Epithelial cell of esophagus (primary cell): ENCODE measurements at regions not wholly inside any gene's neighbourhood (a gene's known extent, or its start where the extent isn't known, plus 50 kb on each side); places are given as distances from the start of the nearest gene placed in this dataset.

Experiments
- DNase-seq: peaks from one replicate; pipeline ENCODE4 v3.0.0; 2010; ENCODE audit warnings: low read depth
- H3K4me3 ChIP-seq: 2 replicates; pipeline ENCODE4 v1.5.1; 2011; ENCODE audit warnings: mild to moderate bottlenecking, low read length, control low read depth
- CTCF ChIP-seq: IDR thresholded peaks from 2 replicates; pipeline ENCODE4 v1.5.1; 2011; ENCODE audit warnings: low read depth, mild to moderate bottlenecking, low read length, control low read depth, inconsistent platforms; ENCODE audit not compliant: insufficient read depth; ENCODE audit errors: missing control alignments

GRCh38 chr1:234973426-234974250 lies 155.0 kb downstream of the TOMM20 start:
- TF ChIP-seq CTCF, result no peak
- H3K4me3 ChIP-seq, result no peak overlapping the region
- no peak for DNase-seq

GRCh38 chr1:234972411-234973191 lies 156.0 kb downstream of the TOMM20 start:
- H3K4me3 ChIP-seq, result no peak overlapping the region
- DNase-seq, result no peak
- no peak for TF ChIP-seq CTCF

- no peak for DNase-seq
- no peak overlapping the region for H3K4me3 ChIP-seq
- no peak for TF ChIP-seq CTCF
Observed at GRCh38 chr1:234971586-234972297, 156.9 kb downstream of the TOMM20 start.

DNA sequence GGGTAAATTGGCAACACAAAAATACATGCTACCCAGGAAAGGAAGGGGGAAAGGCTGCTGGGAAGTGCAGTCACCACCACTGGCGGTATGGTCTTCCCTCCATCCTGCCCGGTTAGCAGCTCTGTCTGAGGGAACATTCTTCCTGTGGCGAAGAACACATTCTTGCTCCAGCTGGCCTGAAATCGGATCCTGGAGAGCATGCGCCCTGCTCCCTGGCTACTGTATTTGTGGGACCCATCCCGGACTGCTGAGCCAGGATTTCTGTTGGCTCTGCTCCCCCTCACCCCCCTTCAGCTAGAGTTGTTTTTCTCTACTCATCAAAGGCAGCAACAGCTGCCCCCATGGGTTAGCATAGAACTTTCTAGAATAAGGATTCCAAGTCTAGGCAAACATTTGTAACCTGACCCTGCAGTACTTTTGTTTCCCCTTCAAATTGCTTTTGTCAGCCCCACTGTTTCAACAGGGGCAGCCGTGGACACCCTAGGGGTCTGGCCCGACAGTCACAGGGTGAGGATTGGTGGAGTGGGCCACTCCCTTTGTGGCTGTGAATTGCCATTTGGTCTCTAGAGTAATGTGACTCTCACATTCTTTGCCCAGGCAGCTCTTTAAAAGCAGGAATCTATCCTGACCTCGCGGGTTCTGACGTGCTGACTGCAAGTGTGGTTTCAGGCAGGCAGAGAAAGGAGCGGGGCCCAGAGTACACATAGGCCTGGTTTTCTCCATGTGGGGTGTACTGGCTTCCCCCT lies 157.7 kb downstream of the TOMM20 start:
- no peak overlapping the region for H3K4me3 ChIP-seq
- DNase-seq, result peak; percentile 61
- TF ChIP-seq CTCF, result no peak

DNA sequence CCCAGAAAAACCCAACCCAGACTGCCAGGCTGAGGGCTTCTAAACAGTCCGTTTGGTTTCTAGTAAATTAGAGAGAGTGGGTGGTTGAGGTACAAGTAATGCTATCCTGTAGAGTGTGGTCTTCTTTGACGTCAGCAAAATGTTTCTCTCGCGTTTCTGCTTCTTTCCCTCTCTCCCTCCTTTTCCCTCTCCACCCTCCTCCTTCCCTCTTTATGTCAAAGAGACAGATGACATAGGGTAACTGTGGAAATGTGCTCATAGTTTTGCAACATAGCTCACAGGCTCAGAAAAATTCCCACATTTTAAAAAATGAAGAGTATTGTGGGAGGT lies 158.3 kb downstream of the TOMM20 start:
- DNase-seq, result no peak
- H3K4me3 ChIP-seq, result no peak overlapping the region
- TF ChIP-seq CTCF, result no peak

GRCh38 chr1:234969581-234970400 lies 158.8 kb downstream of the TOMM20 start:
- no peak overlapping the region for H3K4me3 ChIP-seq
- peak; percentile 54 for DNase-seq
- no peak for TF ChIP-seq CTCF
